ENCODE measurements at regions not wholly inside any gene's neighbourhood (a gene's known extent, or its start where the extent isn't known, plus 50 kb on each side); places are given as distances from the start of the nearest gene placed in this dataset.
"Not testable (repeated sequence)": the region's sequence is repeated elsewhere in the genome, so short reads cannot be mapped to it uniquely, and the experiment has no call there.

DNA sequence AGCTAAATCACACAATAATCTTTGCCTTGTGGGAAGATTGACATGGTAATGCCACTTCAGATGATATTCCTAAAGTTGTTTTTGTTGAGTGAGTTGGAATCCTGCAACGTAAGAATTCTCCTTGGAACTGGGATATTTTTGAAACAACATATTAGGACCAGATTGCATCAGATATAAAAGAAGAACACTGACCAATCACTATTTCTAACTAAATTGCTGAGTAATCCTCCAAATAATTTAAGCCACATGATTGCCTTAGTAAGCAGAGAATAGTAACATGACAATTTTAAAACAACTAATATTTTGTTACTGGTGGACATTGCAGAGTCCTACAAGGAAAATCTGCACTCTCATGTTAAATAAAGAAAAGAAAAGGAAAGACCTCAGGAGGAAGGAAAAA is 353.9 kb upstream of the LMCD1 start:
- DNase-seq: no peak

DNA sequence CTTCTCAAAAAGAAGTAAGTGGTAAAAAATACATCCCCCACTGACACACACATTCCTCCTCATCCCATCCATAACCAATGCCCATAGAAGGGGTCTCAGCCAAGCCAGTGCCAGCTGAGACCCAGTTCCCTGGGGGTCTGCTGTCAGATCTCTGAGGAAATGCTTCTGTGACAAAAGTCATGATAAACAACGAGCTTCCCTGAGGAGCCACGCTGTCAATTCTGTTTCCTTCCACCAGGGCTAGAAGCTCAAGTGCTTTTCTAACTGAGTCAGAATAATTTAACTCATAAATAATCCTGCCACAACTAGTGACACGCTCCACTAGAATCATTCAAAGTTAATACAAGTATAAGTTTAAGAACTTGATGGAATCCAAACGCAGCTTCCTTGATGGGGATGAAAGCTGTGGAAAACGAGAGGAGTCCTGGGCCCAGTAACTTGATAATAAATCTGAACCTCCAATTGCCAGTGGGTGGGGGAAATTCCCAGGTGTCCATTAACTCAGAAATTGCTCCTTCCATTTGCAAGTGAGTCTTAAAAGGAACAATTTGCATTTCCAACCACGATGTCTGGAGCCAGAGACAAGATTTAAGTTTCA is 348.7 kb upstream of the LMCD1 start:
- no peak for DNase-seq

DNA sequence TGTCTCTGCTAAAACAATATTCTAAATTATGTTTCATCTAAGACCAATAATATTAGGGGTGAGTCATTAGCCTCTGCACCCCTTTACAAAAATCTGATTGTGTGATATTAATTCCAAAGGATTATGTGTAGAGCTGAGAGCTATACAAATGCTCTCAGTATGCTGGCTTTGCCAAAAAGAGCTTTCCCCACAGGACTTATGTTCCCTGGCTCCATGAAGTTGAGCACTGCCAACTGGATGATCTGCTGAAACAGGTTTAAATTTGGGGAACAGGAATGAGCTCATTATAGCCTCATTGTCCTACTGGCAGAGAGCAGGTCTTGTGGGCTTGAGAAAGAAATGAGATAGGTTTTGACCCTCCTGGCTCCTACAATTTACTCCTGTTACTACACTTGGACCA is 347.8 kb upstream of the LMCD1 start:
- no peak for DNase-seq

DNA sequence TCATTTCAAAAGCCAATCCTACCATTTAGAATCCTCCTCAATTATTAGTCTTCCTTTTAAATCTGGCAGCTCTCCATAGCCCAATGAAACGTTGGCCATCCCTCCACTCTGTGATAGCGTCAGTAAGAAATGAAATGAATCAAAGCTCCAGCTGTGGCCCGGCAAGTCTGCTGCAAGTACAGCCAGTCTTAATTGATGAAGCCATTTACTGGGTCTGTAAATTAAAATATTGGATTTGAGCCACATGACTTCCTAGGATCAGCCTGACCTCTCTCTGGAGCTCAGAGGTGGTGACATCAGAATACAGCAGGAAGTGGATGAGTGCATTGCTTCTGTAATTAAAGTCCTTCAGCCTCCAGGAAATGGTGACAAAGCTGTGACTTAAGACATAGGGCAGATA is 347.0 kb upstream of the LMCD1 start:
- no peak for DNase-seq

DNA sequence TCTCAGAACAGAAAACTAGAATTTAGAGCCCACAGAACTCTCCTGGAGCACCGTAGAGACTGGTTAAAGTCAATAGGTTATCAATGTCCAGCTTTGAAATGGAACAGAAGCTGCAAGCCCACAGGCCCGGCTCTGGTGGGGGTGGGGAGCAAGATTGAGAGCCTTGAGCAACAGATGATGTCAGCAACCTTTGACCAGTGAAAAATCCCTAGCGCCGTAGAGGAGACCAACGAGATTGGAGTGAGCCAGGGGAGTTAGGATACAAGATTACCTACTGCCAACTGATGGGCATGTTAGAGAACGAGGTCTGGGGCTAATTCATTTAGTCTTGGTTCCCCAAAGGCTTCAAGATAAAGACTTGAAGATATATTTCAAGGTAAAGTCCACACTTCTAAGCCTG is 345.5 kb upstream of the LMCD1 start:
- no peak for DNase-seq

DNA sequence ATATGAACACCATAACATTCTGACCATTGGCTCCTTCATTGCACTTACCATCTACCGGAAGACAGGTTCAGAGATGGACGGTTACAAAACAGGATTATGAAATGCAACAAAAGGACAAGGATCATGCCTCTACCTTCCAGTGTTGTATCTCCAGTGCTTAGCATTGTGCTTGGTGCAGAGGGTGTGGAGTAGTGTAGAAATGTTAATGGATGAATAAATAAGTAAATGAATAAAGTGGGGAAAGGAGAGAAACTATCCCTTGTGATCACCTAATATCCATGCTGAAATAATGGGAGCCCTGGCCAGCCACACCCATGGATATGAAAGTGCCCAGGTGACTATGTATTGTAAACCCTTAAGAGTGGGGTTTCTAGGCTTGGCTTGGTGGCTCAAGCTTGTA is 344.8 kb upstream of the LMCD1 start:
- DNase-seq: no peak

DNA sequence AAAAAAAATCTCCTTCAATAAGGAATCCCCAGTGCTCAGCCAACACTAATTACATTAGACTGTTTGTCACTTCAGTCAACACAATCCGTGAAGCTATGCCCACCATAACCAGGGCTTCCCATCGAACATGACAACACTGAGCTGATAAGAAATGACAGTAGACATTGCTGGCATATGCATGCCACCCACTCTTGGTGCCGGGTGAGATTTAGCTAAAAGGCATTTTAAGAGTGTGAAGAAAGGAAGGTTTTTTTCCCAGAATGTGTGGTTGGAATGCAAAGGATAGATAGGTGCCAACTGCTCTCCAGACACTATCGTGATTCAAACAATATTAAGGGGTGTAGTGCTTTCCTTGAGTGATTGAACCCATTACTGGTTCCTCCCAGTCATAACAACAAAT is 344.0 kb upstream of the LMCD1 start:
- no peak for DNase-seq

DNA sequence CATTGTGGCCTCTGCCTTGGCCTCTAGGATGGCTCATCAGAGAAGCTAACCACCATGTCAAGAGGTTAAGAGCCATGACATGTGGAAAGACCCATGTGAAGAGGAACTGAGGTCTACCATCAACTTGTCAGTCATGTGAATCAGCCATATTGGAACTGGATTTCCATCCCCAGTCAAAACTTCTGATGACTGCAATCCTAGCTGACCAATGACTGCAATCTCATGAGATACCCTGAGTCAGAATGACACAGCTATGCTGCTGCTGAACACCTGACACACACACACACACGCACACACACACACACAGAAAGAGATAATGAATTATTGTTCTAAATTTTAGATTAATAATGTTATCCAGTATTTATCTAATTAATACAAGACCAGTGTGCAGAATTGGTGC is 337.5 kb upstream of the LMCD1 start:
- DNase-seq: no peak

DNA sequence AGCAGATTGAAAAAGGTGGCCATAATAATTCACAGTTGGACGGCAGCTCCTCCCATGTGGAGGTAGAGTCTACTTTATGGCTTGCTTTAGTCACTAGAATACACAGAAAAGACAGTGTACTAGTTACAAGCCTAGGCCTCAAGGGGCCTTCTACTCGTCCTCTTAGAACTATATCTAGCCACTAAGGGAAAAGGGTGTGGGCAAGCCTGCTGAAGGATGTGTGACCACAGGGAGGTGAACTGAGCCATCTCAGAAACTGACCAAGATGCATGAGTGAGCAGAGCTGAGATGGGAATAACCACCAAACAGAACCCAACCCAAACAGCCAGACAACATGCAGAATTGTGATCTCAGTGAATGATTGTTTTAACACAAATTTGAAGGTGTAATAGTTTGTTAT is 335.6 kb upstream of the LMCD1 start:
- DNase-seq: no peak

DNA sequence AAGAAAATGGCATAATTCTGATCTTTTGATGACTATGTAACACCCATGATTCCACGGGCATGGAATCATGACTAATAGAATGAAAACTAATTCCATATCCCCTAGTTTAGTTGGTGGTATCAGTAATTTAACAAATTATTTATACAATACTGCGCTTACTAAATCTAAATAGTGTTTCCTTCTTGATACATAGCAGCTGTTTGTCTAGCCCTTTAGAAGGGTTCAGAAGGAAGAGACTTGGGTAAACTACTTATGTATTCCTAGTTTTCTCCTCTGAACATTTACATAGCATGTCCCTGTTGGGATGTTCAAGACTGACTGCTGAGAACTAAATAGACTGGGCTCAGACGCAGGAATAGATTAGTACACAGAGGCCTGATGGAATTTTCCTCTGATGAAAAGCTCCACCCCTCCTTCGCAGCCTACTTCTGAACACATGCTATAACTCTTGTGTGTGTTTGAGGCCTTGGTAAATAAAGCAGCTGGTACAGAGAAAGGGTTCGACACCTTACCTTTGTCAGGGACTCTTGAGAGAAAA is 330.6 kb upstream of the LMCD1 start:
- DNase-seq: no peak

DNA sequence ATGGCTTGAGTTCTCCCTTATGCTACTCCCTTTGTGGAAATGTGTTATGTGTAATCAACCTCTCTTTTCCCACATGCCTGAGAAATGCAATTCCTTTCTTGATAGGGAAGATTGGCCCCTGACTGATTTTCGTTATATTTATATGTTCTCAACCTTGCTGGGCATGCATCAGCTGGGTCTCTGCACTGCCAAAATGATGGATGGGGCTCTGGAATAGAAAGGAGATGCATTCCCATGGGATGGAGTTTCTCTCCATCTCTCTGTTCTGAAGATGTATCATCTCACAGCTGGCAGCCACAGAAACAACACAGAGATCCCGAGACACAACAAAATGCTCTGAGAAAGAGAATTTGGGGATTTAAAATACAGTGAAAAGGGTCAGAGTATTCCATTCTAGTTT is 327.7 kb upstream of the LMCD1 start:
- DNase-seq: no peak

DNA sequence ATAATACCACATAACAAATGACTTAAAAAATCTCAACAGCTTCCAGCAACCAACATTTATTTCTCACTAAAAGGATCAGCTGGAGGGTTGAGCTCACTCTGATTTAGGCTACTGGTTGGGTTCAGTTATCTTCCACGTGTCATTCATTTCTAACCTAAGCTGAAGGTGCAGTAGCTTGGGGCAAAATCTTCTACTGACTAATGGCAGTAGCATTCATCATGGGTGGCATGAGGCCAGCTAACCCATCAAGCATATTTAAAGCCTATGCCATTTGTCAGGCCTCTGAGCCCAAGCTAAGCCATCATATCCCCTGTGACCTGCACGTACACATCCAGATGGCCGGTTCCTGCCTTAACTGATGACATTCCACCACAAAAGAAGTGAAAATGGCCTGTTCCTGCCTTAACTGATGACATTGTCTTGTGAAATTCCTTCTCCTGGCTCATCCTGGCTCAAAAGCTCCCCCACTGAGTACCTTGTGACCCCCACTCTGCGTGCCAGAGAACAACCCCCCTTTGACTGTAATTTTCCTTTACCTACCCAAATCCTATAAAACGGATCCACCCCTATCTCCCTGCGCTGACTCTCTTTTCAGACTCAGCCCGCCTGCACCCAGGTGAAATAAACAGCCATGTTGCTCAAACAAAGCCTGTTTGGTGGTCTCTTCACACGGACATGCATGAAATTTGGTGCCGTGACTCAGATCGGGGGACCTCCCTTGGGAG is 324.7 kb upstream of the LMCD1 start:
- DNase-seq: not testable (repeated sequence)

DNA sequence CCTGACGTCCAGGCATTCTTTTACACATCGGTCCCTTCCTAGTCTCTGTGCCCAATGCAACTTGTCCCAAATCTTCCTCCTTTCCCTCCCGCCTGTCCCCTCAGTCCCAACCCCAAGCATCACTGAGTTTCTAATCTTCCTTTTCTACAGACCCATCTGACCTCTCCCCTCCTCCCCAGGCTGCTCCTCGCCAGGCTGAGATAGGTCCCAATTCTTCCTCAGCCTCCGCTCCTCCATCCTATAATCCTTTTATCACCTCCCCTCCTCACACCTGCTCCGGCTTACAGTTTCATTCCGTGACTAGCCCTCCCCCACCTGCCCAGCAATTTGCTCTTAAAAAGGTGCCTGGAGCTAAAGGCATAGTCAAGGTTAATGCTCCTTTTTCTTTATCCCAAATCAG is 323.1 kb upstream of the LMCD1 start:
- not testable (repeated sequence) for DNase-seq

DNA sequence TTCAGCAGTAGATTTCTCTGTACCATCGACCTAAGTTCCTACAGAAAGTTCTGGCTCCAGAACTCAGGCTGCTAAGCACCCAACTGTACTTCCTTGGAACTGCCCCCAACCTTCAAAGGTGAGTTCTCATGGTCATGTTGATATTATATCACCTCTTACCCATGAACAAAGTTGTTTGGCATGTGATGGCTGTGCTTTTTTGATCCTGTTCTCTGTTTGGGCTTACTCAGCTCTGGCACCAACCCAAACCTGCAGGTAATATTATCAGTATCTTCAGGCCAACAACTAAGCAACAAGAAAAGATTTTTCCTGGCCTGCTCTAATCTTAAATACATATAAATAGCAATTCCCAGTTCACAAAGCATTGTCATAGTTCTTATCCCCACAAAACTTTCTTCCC is 318.7 kb upstream of the LMCD1 start:
- DNase-seq: no peak

DNA sequence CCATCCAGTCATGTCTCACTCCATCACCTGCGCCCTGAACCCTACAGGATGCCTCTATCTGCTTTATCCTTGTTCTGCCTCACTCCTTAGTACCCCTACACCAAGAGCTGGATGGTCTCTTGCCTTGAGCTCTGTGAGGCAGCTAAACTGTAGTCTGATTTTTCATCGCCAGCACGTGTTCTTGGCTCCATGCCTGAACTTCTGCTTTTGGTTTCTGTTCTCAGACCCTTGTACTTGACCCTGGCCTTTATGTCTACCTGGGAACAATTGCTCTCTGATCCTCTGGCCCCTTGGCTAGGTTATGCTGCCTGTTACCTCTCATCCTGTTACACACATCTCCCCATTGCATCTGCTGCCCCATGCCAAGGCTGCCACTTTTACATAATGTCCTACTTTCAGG is 318.0 kb upstream of the LMCD1 start:
- no peak for DNase-seq

DNA sequence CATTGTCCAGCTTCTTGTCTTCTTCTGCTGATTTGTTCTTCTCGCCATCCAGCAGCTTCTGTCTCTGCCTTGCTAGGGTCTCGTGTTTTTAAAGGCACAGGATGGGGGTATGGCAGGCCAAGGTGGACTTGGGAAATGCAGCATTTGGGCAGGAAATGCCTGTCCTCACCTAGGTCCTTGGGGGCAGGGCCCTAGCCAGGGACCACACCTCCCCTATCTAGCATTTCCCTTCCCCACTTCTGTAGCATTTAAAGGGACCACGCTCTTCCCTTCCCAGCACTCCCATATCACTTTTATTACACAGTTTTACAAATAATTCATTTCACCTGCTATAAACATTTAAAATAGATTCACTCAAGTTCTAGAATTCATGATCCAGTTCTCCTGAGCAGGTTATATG is 315.4 kb upstream of the LMCD1 start:
- DNase-seq: no peak

DNA sequence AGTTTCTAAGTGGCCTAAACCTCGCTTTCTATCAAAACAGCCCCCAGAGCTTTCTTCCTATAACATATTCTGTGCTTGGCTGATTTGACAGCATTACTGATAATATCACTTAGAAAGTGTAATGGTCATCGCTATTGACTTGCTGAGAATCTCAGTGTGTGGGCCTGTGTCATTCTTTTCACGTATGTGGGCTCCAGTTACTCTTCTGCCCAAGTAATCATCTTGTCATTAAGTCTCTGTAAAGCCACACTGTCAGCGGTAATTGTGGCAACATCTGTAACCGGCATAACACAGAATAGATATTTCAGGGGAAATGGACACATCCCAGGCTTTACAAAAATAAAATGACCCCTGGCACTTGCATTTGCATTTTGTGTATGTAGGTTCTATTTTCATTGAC is 313.6 kb upstream of the LMCD1 start:
- no peak for DNase-seq

DNA sequence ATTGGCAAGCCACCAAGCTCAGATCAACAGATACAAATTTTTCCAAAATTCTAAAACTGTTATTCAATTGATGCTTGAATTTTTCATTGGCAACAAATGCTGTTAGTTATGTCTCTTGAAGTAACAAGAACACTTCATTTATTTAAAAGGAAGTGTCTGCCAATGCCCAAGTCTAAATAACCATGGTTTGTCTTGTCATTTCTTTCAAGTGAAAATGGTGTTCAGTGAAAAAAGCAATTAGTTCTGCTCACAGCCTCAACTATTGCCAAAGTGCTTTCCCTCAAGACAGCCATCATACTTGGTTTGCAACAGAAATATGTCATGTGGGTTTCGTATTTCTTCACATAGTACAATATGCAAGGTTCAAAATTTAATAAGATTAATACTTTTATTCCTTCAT is 312.6 kb upstream of the LMCD1 start:
- DNase-seq: no peak

DNA sequence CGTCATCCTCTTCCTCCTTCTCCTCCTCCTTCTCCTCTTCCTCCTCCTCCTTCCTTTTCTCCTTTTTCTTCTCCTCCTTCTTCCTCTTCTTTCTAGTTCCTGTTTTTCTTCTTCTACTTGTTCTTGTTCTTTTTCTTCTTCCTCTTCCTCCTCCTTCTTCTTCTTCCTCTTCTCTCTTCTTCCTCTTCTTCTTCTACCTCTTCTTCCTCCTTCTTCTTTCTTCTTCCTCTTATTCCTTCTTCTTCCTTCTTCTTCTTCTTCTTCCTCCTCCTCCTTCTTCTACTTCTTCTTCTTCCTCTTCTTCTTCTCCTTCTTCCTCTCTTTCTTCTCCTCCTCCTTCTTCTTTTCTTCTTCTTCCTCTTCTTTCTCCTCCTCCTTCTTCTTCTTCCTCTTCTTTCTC is 310.2 kb upstream of the LMCD1 start:
- no peak for DNase-seq

DNA sequence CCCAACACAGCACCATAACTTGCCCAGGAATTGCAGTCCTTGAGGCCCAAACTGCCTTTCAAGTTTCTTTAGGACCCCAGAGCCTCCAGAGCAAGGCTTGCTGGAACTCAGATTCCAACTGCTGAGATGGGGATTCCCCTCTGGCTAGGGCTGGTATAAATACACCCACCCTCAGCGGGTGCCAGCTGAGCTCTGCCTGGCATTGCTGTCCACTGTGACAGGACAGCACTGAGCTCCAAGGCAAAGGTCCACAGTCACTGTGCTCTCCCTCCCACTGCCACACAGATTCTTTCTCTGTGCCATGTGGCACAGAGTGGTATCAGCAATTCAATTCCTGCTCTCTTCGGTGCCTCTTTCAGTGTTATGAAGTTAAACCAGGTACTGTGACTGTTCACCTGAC is 304.2 kb upstream of the LMCD1 start:
- no peak for DNase-seq

DNA sequence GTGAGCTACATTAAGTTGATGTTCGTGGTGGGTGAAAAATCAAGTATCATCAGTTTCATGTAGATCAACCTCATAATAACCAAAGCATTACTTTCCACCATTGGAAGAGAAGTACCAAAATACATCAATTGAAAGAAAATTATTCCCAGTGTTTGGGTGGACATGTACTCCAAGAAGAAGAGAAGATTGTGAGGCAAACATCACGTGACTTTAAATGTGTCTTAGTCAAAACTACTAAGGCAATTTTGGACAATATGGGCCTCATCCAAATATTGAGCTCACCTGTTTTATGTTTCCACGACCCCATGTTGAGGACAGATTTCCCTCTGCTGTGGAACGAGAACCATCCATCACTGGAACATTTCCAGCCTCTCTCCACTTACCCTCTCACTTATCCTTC is 303.0 kb upstream of the LMCD1 start:
- no peak for DNase-seq

DNA sequence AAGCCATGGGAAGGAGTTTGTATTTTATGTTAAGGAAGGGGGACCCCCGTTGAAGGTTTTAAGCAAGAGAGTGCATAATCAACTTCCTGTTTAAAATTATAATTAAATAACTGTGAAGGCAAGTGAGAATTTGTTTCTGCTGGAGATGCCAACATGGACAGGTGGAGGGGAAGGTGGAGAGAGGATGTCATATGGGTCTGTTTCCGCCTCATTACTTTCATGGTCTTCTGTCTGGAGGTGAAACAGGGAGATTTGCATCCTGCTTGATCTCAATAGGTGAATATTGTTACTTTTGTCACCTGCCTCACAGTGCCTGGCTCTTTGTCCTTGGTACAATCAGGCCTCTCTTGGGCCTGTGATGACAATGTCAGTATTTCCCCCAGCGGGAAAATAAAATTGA is 300.6 kb upstream of the LMCD1 start:
- DNase-seq: no peak

DNA sequence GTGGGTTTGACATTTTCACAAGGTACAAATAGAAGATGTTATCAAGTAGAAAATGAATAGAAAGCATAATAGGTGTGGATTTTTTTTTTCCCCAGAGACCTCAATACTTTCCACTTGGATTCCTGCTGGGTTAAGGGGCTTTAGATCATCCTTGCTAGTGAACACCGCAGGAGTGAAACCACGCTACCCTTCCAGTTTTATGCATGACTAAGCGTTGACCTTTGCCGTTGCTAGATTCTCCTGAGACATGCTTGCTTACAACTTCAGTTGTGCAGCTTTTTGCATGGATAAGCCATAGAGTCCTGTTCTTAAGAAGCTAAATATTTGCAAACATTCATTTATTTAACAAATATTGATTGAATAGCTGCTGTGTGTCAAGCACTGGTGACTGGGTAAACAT is 299.7 kb upstream of the LMCD1 start:
- DNase-seq: no peak

DNA sequence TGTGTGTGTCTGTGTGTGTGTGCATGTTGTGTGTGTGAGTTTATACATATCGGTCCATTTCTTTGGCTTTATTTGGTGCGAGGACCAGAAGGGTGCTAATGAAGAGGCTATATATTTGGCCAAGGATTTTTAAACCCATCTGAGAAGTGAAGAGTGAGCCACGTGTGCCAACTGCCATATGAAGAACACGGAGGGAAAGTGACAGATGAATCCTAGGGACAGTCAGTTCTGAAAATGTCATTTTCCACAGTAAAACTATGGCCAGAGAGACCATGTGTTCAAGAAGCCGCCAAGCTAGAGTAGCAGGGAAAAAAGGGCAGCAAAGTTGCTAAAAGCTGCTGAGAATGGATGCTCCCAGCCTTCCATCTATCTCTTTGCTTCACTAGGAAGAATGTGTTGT is 297.3 kb upstream of the LMCD1 start:
- no peak for DNase-seq
